Nephron progenitor cell (in vitro differentiated cells): ENCODE measurements at regions not wholly inside any gene's neighbourhood (a gene's known extent, or its start where the extent isn't known, plus 50 kb on each side); places are given as distances from the start of the nearest gene placed in this dataset.

Source experiments
- DNase-seq: peaks from one replicate; pipeline ENCODE4 v3.0.0; 2021
- H3K27ac Mint-ChIP-seq: 2 replicates; pipeline ENCODE4 v1.8.0; 2021; ENCODE audit warnings: mild to moderate bottlenecking, moderate library complexity, mixed read lengths
- H3K27me3 Mint-ChIP-seq: 2 replicates; pipeline ENCODE4 v1.8.0; 2021; ENCODE audit warnings: mild to moderate bottlenecking, low read depth, mixed read lengths; ENCODE audit not compliant: poor library complexity
- H3K36me3 Mint-ChIP-seq: 2 replicates; pipeline ENCODE4 v1.8.0; 2021; ENCODE audit warnings: low read depth, mixed read lengths
- H3K4me1 Mint-ChIP-seq: 2 replicates; pipeline ENCODE4 v1.8.0; 2021; ENCODE audit warnings: mixed read lengths
- H3K4me3 Mint-ChIP-seq: 2 replicates; pipeline ENCODE4 v1.8.0; 2021; ENCODE audit warnings: mild to moderate bottlenecking, moderate library complexity, mixed read lengths
- H3K9me3 Mint-ChIP-seq: 2 replicates; pipeline ENCODE4 v1.8.0; 2021; ENCODE audit warnings: mild to moderate bottlenecking, moderate library complexity, mixed read lengths
- CTCF ChIP-seq: fragments of 200-600 bp; sonication (generic); IDR thresholded peaks from 2 replicates; pipeline ENCODE4 v1.5.0; 2021; ENCODE audit warnings: antibody characterized with exemption

- Mint-ChIP-seq H3K27me3 (peaks cover 16% of the 10 kb centered on the region), H3K27ac (no peak overlapping the region), H3K4me3 (no peak overlapping the region), H3K9me3 (peaks cover 44% of the 10 kb centered on the region), H3K36me3 (peaks cover 7% of the 10 kb centered on the region), H3K4me1 (peaks cover 6% of the 10 kb centered on the region)
- no peak for TF ChIP-seq CTCF
- no peak for DNase-seq
Measured at GRCh38 chr2:239886781-239887180, 138.4 kb downstream of the NDUFA10 start.

GRCh38 chr2:239884875-239885274, 140.3 kb downstream of the NDUFA10 start:
- peaks cover 45% of the 10 kb centered on the region for H3K9me3 Mint-ChIP-seq
- H3K27ac Mint-ChIP-seq, result no peak overlapping the region
- H3K36me3 Mint-ChIP-seq, result peaks cover 7% of the 10 kb centered on the region
- H3K4me1 Mint-ChIP-seq, result peaks cover 16% of the 10 kb centered on the region
- H3K4me3 Mint-ChIP-seq, result no peak overlapping the region
- DNase-seq, result no peak
- TF ChIP-seq CTCF, result no peak
- H3K27me3 Mint-ChIP-seq, result peaks cover 18% of the 10 kb centered on the region

GRCh38 chr2:239884051-239884405, 141.1 kb downstream of the NDUFA10 start:
- Mint-ChIP-seq H3K4me3 (no peak overlapping the region), H3K4me1 (peaks cover 21% of the 10 kb centered on the region)
- TF ChIP-seq CTCF, result no peak

GRCh38 chr2:239883326-239884050, 141.7 kb downstream of the NDUFA10 start:
- Mint-ChIP-seq H3K4me1 (peaks cover 25% of the 10 kb centered on the region), H3K36me3 (peaks cover 7% of the 10 kb centered on the region), H3K4me3 (no peak overlapping the region), H3K9me3 (peaks cover 49% of the 10 kb centered on the region), H3K27ac (no peak overlapping the region), H3K27me3 (peaks cover 11% of the 10 kb centered on the region)
- DNase-seq, result no peak
- TF ChIP-seq CTCF, result no peak

More at GRCh38 chr2:239884051-239884405, 141.1 kb downstream of the NDUFA10 start:
- DNase-seq, result no peak
- Mint-ChIP-seq H3K9me3 (peaks cover 49% of the 10 kb centered on the region), H3K27ac (no peak overlapping the region), H3K27me3 (peaks cover 12% of the 10 kb centered on the region), H3K36me3 (peaks cover 7% of the 10 kb centered on the region)

- no peak for DNase-seq
- Mint-ChIP-seq H3K27ac (no peak overlapping the region), H3K4me1 (peaks cover 30% of the 10 kb centered on the region), H3K4me3 (no peak overlapping the region), H3K36me3 (peaks cover 7% of the 10 kb centered on the region), H3K9me3 (peaks cover 49% of the 10 kb centered on the region), H3K27me3 (peaks cover 7% of the 10 kb centered on the region)
- no peak for TF ChIP-seq CTCF
Measured at GRCh38 chr2:239882781-239883180, 142.4 kb downstream of the NDUFA10 start.

- TF ChIP-seq CTCF, result peak; percentile 68
- H3K4me1 Mint-ChIP-seq, result peaks cover 30% of the 10 kb centered on the region
- H3K27me3 Mint-ChIP-seq, result peaks cover 11% of the 10 kb centered on the region
- H3K27ac Mint-ChIP-seq, result no peak overlapping the region
- no peak overlapping the region for H3K4me3 Mint-ChIP-seq
- peaks cover 7% of the 10 kb centered on the region for H3K36me3 Mint-ChIP-seq
- peaks cover 49% of the 10 kb centered on the region for H3K9me3 Mint-ChIP-seq
- peak; percentile 71 for DNase-seq
Measured at GRCh38 chr2:239882331-239882732, 142.8 kb downstream of the NDUFA10 start.
